T-helper 2 cell treated with Interferon-gamma antibody and Interleukin-4, amounts not matched to agents 5 μg/mL and 100 μg/mL, for 36 hours (primary cell): ENCODE measurements at regions not wholly inside any gene's neighbourhood (a gene's known extent, or its start where the extent isn't known, plus 50 kb on each side); places are given as distances from the start of the nearest gene placed in this dataset.
"Not testable (repeated sequence)": the region's sequence is repeated elsewhere in the genome, so short reads cannot be mapped to it uniquely, and the experiment has no call there.

Source experiments
- DNase-seq: peaks from one replicate; pipeline ENCODE4 v3.0.0; 2021; ENCODE audit warnings: low spot score
- H3K27ac Mint-ChIP-seq: one replicate; pipeline ENCODE4 v1.8.0; 2021; ENCODE audit warnings: mild to moderate bottlenecking, mixed read lengths
- H3K27me3 Mint-ChIP-seq: one replicate; pipeline ENCODE4 v1.8.0; 2021; ENCODE audit warnings: low read depth, mixed read lengths
- H3K36me3 Mint-ChIP-seq: one replicate; pipeline ENCODE4 v1.8.0; 2021; ENCODE audit warnings: low read depth, mixed read lengths
- H3K4me1 Mint-ChIP-seq: one replicate; pipeline ENCODE4 v1.8.0; 2021; ENCODE audit warnings: low read depth, mixed read lengths
- H3K4me3 Mint-ChIP-seq: one replicate; pipeline ENCODE4 v1.8.0; 2022; ENCODE audit warnings: mild to moderate bottlenecking, moderate library complexity, mixed read lengths
- H3K9me3 Mint-ChIP-seq: one replicate; pipeline ENCODE4 v1.8.0; 2021; ENCODE audit warnings: mixed read lengths

GRCh38 chr1:203985044-203985443 is 87.9 kb upstream of the SOX13 start:
- DNase-seq: no peak
- Mint-ChIP-seq H3K9me3 (no peaks in the 10 kb centered on the region), H3K36me3 (no peaks in the 10 kb centered on the region), H3K27me3 (peaks cover 8% of the 10 kb centered on the region), H3K4me1 (no peaks in the 10 kb centered on the region), H3K4me3 (no peak overlapping the region), H3K27ac (no peak overlapping the region)

- DNase-seq: no peak
- Mint-ChIP-seq H3K9me3 (no peaks in the 10 kb centered on the region), H3K36me3 (no peaks in the 10 kb centered on the region), H3K27ac (no peak overlapping the region), H3K27me3 (peaks cover 8% of the 10 kb centered on the region), H3K4me1 (no peaks in the 10 kb centered on the region), H3K4me3 (no peak overlapping the region)
Measured at GRCh38 chr1:203985676-203986075, 87.2 kb upstream of the SOX13 start.

GRCh38 chr1:203986887-203987461 is 85.9 kb upstream of the SOX13 start:
- DNase-seq: no peak
- no peak overlapping the region for H3K27ac Mint-ChIP-seq
- no peaks in the 10 kb centered on the region for H3K4me1 Mint-ChIP-seq
- peaks cover 8% of the 10 kb centered on the region for H3K27me3 Mint-ChIP-seq
- no peak overlapping the region for H3K4me3 Mint-ChIP-seq
- H3K9me3 Mint-ChIP-seq: no peaks in the 10 kb centered on the region
- H3K36me3 Mint-ChIP-seq: no peaks in the 10 kb centered on the region

GRCh38 chr1:203990118-203990517 is 82.8 kb upstream of the SOX13 start:
- Mint-ChIP-seq H3K4me3 (no peak overlapping the region), H3K36me3 (no peaks in the 10 kb centered on the region), H3K9me3 (no peaks in the 10 kb centered on the region), H3K27me3 (peaks cover 11% of the 10 kb centered on the region), H3K4me1 (no peaks in the 10 kb centered on the region), H3K27ac (no peak overlapping the region)
- DNase-seq: no peak

- H3K36me3 Mint-ChIP-seq: no peaks in the 10 kb centered on the region
- H3K9me3 Mint-ChIP-seq: no peaks in the 10 kb centered on the region
- H3K27ac Mint-ChIP-seq: no peak overlapping the region
- no peaks in the 10 kb centered on the region for H3K4me1 Mint-ChIP-seq
- H3K27me3 Mint-ChIP-seq: peaks cover 2% of the 10 kb centered on the region
- no peak overlapping the region for H3K4me3 Mint-ChIP-seq
- no peak for DNase-seq
Measured at GRCh38 chr1:203992440-203992839, 80.5 kb upstream of the SOX13 start.

GRCh38 chr1:203993256-203993655 is 79.7 kb upstream of the SOX13 start:
- peaks cover 2% of the 10 kb centered on the region for H3K27me3 Mint-ChIP-seq
- no peak overlapping the region for H3K4me3 Mint-ChIP-seq
- no peaks in the 10 kb centered on the region for H3K4me1 Mint-ChIP-seq
- no peaks in the 10 kb centered on the region for H3K9me3 Mint-ChIP-seq
- no peak overlapping the region for H3K27ac Mint-ChIP-seq
- H3K36me3 Mint-ChIP-seq: no peaks in the 10 kb centered on the region
- DNase-seq: no peak

GRCh38 chr1:203995228-203995627 is 77.7 kb upstream of the SOX13 start:
- Mint-ChIP-seq H3K27ac (no peak overlapping the region), H3K27me3 (peaks cover 2% of the 10 kb centered on the region), H3K36me3 (no peaks in the 10 kb centered on the region), H3K9me3 (no peaks in the 10 kb centered on the region), H3K4me1 (no peaks in the 10 kb centered on the region), H3K4me3 (no peak overlapping the region)
- DNase-seq: no peak

GRCh38 chr1:203996126-203996525 is 76.8 kb upstream of the SOX13 start:
- Mint-ChIP-seq H3K4me1 (peaks cover 5% of the 10 kb centered on the region), H3K27me3 (peaks cover 2% of the 10 kb centered on the region), H3K36me3 (no peaks in the 10 kb centered on the region), H3K9me3 (no peaks in the 10 kb centered on the region), H3K4me3 (no peak overlapping the region), H3K27ac (no peak overlapping the region)
- no peak for DNase-seq

- not testable (repeated sequence) for H3K27ac Mint-ChIP-seq, H3K27me3 Mint-ChIP-seq, H3K9me3 Mint-ChIP-seq, H3K36me3 Mint-ChIP-seq, H3K4me1 Mint-ChIP-seq, DNase-seq, H3K4me3 Mint-ChIP-seq
Measured at GRCh38 chr1:203998571-203998970, 74.3 kb upstream of the SOX13 start.

GRCh38 chr1:203999618-204000017 is 73.3 kb upstream of the SOX13 start:
- Mint-ChIP-seq H3K36me3 (no peaks in the 10 kb centered on the region), H3K4me1 (peaks cover 5% of the 10 kb centered on the region), H3K27ac (no peak overlapping the region), H3K4me3 (no peak overlapping the region), H3K27me3 (no peaks in the 10 kb centered on the region), H3K9me3 (no peaks in the 10 kb centered on the region)
- no peak for DNase-seq

GRCh38 chr1:204001166-204001901 is 71.6 kb upstream of the SOX13 start:
- H3K4me3 Mint-ChIP-seq: no peak overlapping the region
- peaks cover 5% of the 10 kb centered on the region for H3K4me1 Mint-ChIP-seq
- no peaks in the 10 kb centered on the region for H3K9me3 Mint-ChIP-seq
- H3K27ac Mint-ChIP-seq: no peak overlapping the region
- no peaks in the 10 kb centered on the region for H3K27me3 Mint-ChIP-seq
- DNase-seq: no peak
- no peaks in the 10 kb centered on the region for H3K36me3 Mint-ChIP-seq

GRCh38 chr1:204002614-204003013 is 70.3 kb upstream of the SOX13 start:
- Mint-ChIP-seq H3K4me1 (peaks cover 5% of the 10 kb centered on the region), H3K36me3 (no peaks in the 10 kb centered on the region), H3K9me3 (no peaks in the 10 kb centered on the region), H3K27me3 (peaks cover 4% of the 10 kb centered on the region), H3K27ac (no peak overlapping the region), H3K4me3 (no peak overlapping the region)
- no peak for DNase-seq

- no peak for DNase-seq
- Mint-ChIP-seq H3K27ac (no peak overlapping the region), H3K27me3 (peaks cover 6% of the 10 kb centered on the region), H3K4me3 (no peak overlapping the region), H3K4me1 (peaks cover 5% of the 10 kb centered on the region), H3K36me3 (no peaks in the 10 kb centered on the region), H3K9me3 (no peaks in the 10 kb centered on the region)
Measured at GRCh38 chr1:204003536-204003935, 69.4 kb upstream of the SOX13 start.

- Mint-ChIP-seq H3K4me1 (no peaks in the 10 kb centered on the region), H3K36me3 (no peaks in the 10 kb centered on the region), H3K27me3 (peaks cover 8% of the 10 kb centered on the region), H3K27ac (no peak overlapping the region), H3K4me3 (no peak overlapping the region), H3K9me3 (no peaks in the 10 kb centered on the region)
- no peak for DNase-seq
Measured at GRCh38 chr1:204011426-204011825, 61.5 kb upstream of the SOX13 start.

- no peaks in the 10 kb centered on the region for H3K36me3 Mint-ChIP-seq
- peaks cover 15% of the 10 kb centered on the region for H3K27me3 Mint-ChIP-seq
- no peaks in the 10 kb centered on the region for H3K4me1 Mint-ChIP-seq
- H3K27ac Mint-ChIP-seq: no peak overlapping the region
- no peaks in the 10 kb centered on the region for H3K9me3 Mint-ChIP-seq
- H3K4me3 Mint-ChIP-seq: no peak overlapping the region
- no peak for DNase-seq
Measured at GRCh38 chr1:204013052-204013451, 59.9 kb upstream of the SOX13 start.
